ENCODE measurements at regions not wholly inside any gene's neighbourhood (a gene's known extent, or its start where the extent isn't known, plus 50 kb on each side); places are given as distances from the start of the nearest gene placed in this dataset.

DNA sequence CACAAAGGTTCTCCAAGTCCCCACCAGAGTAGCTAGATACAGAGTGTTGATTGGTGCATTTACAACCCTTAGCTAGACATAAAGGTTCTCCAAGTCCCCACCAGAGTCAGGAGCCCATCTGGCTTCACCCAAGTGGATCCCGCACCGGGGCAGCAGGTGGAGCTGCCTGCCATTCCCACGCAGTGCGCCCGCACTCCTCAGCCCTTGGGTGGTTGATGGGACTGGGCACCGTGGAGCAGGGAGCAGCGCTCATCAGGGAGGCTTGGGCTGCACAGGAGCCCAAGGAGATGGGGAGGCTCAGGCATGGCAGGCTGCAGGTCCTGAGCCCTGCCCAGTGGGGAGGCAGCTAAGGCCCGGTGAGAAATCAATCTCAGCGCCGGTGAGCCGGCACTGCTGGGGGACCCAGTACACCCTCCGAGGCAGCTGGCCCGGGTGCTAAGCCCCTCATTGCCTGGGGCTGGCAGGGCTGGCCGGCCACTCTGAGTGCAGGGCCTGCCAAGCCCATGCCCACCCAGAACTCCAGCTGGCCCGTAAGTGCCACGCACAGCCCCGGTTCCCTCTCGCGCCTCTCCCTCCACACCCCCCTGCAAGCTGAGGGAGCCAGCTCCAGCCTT, 404.1 kb downstream of the METTL15 start:
- no peak for DNase-seq (ENCODE audit: low read depth, low spot score)
- in situ Hi-C loops (cut with HindIII; ENCODE audit: low pct_unique_long_range_greater_than_20kb, low sequenced_read_pairs) = no loop called here

- DNase-seq (ENCODE audit: low read depth, low spot score) = no peak
- in situ Hi-C loops (cut with HindIII; ENCODE audit: low pct_unique_long_range_greater_than_20kb, low sequenced_read_pairs) = no loop called here
Measured at GRCh38 chr11:28505232-28505631, 397.0 kb downstream of the METTL15 start.

DNA sequence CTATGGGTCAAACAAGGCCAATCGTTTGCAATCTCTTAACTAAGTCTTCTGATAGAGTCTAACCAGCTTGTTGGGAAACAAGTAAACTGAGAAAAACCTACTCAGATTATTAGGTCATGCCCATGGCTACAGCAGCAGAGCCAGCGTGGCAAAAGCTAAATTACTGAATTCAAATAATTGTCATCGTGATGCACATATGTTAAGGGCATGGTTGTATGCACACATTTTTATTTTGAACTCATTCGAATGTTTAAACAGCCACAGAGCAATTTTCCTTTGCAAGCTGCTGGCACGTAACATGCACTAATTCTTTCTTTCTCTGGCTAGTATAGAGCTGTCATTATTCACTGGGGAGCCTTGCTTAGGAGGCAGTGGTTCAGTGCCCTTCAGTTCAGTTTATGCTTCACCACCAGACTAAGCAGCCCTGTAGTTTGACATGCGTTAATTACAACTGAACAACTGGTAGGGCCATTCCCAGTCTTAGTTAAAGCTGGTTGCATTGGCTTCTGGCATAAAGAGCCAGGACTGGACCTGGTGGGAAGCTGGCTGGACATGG, 396.4 kb downstream of the METTL15 start:
- no peak for DNase-seq (ENCODE audit: low read depth, low spot score)
- in situ Hi-C loops (cut with HindIII; ENCODE audit: low pct_unique_long_range_greater_than_20kb, low sequenced_read_pairs) = no loop called here

DNA sequence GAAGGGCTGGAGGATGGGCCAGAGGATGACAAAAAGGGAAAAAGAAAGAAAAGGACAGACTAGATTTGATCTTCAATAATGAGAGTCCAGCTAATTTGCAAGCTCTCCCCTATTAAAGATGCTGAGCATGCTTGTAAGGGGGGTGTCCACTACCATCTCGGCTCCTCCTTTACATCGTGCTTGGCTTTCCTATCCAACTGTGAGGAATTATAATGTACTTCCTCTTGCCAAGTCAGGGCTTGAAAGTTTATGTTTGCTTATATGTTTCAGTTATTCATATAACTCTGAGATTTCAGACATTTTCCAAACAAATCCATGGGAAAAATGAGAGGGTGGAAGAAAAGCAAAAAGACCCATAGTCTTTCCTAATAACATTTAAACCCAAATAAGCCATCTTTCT, 387.1 kb downstream of the METTL15 start:
- DNase-seq (ENCODE audit: low read depth, low spot score) = no peak
- in situ Hi-C loops (cut with HindIII; ENCODE audit: low pct_unique_long_range_greater_than_20kb, low sequenced_read_pairs) = no loop called here

- in situ Hi-C loops (cut with HindIII; ENCODE audit: low pct_unique_long_range_greater_than_20kb, low sequenced_read_pairs) = no loop called here
- no peak for DNase-seq (ENCODE audit: low read depth, low spot score)
Measured at GRCh38 chr11:28491431-28491830, 383.2 kb downstream of the METTL15 start.

DNA sequence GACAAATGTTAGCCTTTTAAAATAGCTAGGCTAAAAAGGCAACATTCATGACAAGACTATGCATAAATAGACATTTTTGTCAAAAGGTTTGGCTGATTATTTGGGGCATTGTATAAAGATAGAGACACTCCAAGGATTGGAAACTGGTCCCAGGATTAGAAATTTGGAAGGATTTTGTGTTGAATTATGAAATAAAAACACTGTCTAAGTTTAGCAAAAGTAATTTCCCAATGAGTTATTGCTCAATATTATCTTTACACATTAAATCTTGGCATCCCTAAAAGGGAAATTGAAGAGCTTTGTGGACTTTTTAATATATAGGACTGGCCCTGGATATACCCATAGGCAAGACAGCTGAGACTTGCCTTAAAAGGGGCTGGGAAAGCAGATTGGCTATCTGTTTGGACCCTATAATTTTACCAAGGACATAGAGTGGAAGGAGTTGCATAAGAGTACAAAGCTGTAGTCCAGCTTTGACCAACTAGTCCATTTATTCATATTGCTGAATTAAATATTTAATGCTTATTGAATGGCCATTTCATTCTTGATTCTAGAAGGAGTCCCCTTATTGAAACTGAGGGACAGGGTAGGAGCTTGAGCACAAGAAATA, 382.7 kb downstream of the METTL15 start:
- no peak for DNase-seq (ENCODE audit: low read depth, low spot score)
- in situ Hi-C loops (cut with HindIII; ENCODE audit: low pct_unique_long_range_greater_than_20kb, low sequenced_read_pairs) = no loop called here

GRCh38 chr11:28488336-28488735, 380.1 kb downstream of the METTL15 start:
- in situ Hi-C loops (cut with HindIII; ENCODE audit: low pct_unique_long_range_greater_than_20kb, low sequenced_read_pairs) = no loop called here
- DNase-seq (ENCODE audit: low read depth, low spot score) = no peak

- DNase-seq (ENCODE audit: low read depth, low spot score) = no peak
- in situ Hi-C loops (cut with HindIII; ENCODE audit: low pct_unique_long_range_greater_than_20kb, low sequenced_read_pairs) = no loop called here
Measured at GRCh38 chr11:28483072-28483867, 375.1 kb downstream of the METTL15 start.

GRCh38 chr11:28482666-28483065, 374.5 kb downstream of the METTL15 start:
- DNase-seq (ENCODE audit: low read depth, low spot score) = no peak
- in situ Hi-C loops (cut with HindIII; ENCODE audit: low pct_unique_long_range_greater_than_20kb, low sequenced_read_pairs) = no loop called here

- no peak for DNase-seq (ENCODE audit: low read depth, low spot score)
- in situ Hi-C loops (cut with HindIII; ENCODE audit: low pct_unique_long_range_greater_than_20kb, low sequenced_read_pairs) = no loop called here
Measured at GRCh38 chr11:28481616-28482480, 373.7 kb downstream of the METTL15 start.

DNA sequence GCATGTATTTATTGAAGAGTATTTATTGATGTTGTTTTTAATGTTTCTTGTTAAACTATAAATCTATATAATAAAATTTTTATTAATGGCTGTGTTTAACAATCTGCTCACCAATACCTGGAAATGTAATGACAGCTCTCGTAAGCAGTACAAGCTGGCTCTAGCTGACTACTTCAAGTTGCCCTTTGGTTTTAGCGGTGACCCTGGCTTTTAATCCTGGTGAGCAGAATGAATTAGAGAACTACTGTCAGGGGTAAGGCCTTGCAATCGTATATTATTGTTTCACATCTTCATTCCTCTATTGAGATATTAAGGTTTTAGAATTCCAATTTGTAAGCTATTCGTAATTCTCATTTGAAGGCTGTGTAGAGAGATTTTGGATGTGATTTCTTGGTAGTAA, 372.2 kb downstream of the METTL15 start:
- no peak for DNase-seq (ENCODE audit: low read depth, low spot score)
- in situ Hi-C loops (cut with HindIII; ENCODE audit: low pct_unique_long_range_greater_than_20kb, low sequenced_read_pairs) = no loop called here

DNA sequence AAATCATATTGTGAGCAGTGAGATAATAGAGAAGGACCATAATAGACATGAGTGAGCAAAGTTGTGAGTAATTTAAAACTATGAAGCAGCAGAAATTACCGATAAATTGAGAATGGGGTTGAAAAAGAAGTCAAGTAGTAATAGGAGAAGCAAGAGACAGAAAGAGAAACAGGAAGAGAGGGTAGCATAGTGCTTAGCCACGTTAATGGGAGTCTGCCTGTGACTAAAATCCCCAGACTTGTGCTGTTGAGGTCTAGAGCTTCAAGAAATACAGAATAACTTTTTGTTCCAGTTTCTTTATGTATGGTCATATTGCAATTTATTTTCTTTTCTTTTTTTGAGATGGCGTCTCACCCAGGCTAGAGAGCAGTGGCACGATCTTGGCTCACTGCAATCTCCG, 368.7 kb downstream of the METTL15 start:
- no peak for DNase-seq (ENCODE audit: low read depth, low spot score)
- in situ Hi-C loops (cut with HindIII; ENCODE audit: low pct_unique_long_range_greater_than_20kb, low sequenced_read_pairs) = no loop called here

- DNase-seq (ENCODE audit: low read depth, low spot score) = no peak
- in situ Hi-C loops (cut with HindIII; ENCODE audit: low pct_unique_long_range_greater_than_20kb, low sequenced_read_pairs) = no loop called here
Measured at GRCh38 chr11:28476049-28476448, 367.9 kb downstream of the METTL15 start.

- no peak for DNase-seq (ENCODE audit: low read depth, low spot score)
- in situ Hi-C loops (cut with HindIII; ENCODE audit: low pct_unique_long_range_greater_than_20kb, low sequenced_read_pairs) = no loop called here
Measured at GRCh38 chr11:28472904-28473303, 364.7 kb downstream of the METTL15 start.

- in situ Hi-C loops (cut with HindIII; ENCODE audit: low pct_unique_long_range_greater_than_20kb, low sequenced_read_pairs) = no loop called here
- DNase-seq (ENCODE audit: low read depth, low spot score) = no peak
Measured at GRCh38 chr11:28471537-28471936, 363.3 kb downstream of the METTL15 start.

GRCh38 chr11:28470180-28470579, 362.0 kb downstream of the METTL15 start:
- in situ Hi-C loops (cut with HindIII; ENCODE audit: low pct_unique_long_range_greater_than_20kb, low sequenced_read_pairs) = no loop called here
- DNase-seq (ENCODE audit: low read depth, low spot score) = no peak

- DNase-seq (ENCODE audit: low read depth, low spot score) = no peak
- in situ Hi-C loops (cut with HindIII; ENCODE audit: low pct_unique_long_range_greater_than_20kb, low sequenced_read_pairs) = no loop called here
Measured at GRCh38 chr11:28466506-28466905, 358.3 kb downstream of the METTL15 start.

Data from SK-MEL-5 (cell line).